Forelimb muscle (tissue), 1 donor: ENCODE measurements at regions not wholly inside any gene's neighbourhood (a gene's known extent, or its start where the extent isn't known, plus 50 kb on each side); places are given as distances from the start of the nearest gene placed in this dataset.
"Not testable (repeated sequence)": the region's sequence is repeated elsewhere in the genome, so short reads cannot be mapped to it uniquely, and the experiment has no call there.

Experiments
- DNase-seq: peaks from one replicate; pipeline ENCODE4 v3.0.0-alpha.2; 2013; ENCODE audit warnings: low read depth

DNA sequence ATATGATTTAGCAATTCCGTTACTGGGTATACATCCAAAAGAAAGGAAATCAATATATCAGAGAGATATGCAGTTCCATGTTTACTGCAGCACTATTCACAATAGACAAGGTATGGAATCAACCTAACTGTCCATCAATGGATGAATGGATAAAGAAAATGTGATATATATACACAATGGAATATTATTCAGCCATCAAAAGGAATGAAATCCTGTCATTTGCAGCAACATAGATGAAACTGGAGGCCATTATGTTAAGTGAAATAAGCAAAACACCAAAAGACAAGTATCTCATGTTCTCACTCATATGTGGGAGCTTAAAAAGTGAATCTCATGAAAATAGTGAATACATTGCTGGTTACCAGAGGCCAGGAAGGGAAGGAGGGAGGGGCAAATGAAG, 390.8 kb downstream of the ZFHX3 start:
- DNase-seq, result no peak

DNA sequence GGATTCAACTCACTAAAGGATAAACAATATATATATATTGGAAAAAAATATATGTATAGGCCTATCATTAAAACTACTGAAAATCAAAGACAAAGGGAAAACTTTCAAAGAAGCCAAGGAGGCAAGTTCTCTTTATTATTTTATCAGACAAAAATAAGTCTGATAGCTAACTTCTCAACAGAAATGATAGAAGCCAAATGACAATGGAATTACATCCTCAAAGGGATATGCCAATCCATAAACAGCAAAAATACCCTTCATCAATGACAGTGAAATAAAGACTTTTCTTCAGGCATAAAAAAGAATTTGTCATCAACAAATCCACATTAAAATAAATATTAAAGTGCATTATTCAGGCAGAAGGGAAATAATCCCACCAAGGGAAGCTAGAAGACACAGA, 393.4 kb downstream of the ZFHX3 start:
- DNase-seq, result no peak

DNA sequence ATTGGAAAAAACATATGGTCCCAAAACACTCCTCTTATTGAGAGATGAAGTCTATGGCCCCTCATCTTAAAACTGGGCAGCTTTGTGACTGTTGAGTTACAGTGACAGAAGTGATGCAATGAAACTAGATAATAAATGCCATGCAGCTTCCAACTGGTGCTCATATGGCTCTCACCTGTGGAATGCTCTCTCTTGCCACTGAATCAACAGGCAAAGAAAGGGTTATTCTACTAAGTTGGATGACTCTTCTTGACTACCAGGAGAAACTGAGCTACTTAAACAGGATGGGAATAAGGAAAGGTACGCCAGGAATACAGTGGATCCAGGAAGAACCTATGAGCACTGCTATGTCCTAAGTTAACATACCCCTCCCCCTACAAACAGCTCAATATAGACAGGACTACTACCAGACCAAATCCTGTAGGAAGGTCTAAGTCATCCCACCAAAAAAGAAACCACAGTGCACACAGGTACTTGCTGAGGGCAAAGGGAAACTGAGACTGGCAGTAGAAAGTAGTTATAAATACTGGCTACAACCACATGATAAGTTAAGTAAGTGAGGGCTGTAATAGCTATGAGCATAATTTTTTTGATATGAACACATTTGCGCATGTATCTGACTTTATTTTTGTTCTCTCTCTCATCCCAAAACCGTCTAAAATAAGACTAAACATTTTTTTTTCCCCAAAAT, 398.5 kb downstream of the ZFHX3 start:
- no peak for DNase-seq

DNA sequence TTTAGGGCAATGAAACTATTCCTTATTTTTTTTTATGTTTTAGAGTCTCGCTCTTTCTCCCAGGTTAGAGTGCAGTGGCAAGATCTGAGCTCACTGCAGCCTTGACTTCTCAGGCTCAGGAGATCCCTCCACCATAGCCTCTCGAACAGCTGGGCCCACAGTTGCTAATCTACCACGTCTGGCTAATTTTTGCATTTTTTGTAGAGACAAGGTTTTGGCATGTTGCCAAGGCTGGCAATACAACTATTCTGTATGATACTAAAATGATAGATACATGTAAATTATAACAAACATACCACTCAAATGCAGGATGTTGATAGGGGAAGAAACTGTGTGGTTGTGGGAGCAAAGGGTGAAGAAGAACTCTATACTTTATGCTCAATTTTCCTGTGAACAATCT, 401.3 kb downstream of the ZFHX3 start:
- DNase-seq, result no peak

DNA sequence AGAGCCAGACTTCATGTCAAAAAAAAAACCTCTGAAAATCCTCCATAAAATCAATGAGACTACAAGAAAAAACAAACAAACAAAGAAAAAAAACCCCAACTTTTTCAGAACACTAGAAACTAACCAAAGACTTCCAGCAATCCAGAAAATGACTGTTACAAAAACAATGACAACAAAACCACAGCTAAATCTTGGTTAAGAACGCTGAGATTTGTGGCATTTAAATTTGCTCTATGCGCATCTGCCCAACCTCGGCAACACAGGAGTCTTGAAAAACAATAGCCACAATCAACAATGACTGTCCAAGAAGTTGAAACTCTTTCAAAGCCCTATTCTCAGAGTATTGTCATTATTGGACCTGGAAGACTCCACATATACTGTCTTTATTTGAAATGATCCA, 402.4 kb downstream of the ZFHX3 start:
- no peak for DNase-seq

DNA sequence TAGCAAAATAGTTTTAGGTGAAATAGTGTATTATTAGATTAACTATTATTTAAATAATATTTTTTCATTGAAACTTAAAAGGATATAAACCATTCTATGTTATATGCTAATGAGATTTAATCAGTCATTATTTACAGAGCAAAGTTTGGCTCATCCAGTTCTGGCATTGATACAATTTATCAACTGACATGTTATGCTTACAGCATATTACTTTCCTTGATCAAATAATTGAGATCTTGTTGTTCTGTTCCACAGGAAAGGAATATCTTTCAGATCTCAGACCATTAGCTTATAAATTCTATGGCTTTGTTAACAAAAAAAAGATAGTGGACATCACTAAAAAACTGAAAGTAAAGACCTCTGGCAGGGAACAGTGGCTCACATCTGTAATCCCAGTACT, 403.0 kb downstream of the ZFHX3 start:
- no peak for DNase-seq

DNA sequence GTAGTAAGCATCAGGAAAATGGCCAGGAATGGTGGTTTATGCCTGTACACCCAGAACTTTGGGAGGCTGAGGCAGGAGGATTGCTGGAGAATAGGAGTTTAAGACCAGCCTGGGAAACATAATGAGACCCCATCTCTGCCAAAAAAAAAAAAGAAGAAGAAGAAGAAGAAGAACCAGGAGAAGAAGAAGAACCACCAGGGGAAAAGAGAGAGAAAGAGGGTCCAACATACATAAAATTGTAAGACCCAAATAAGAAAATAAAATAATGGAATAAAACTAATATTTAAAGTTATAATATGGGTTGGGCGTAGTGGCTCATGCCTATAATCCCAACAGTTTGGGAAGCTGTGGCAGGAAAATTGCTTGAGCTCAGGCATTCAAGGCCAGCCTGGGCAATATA, 408.4 kb downstream of the ZFHX3 start:
- no peak for DNase-seq

DNA sequence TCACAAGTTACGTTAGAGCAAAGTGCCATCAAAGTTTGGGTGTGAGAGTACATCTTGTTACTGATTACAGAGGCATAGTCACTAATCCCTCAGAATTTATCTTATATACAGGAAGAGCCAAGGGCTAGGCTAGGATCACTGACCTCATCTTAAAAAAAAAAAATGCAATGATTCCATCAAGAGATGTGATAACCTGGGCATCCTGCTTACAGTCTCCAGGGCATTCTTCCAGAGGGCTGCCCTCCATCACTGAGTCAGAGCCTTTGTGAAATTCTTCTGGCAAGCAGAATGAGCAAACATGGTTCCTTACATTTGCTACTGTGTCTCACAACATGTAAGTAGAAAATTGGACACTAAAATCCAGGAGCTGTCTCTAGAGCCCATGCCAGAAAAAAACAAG, 410.6 kb downstream of the ZFHX3 start:
- DNase-seq, result no peak

DNA sequence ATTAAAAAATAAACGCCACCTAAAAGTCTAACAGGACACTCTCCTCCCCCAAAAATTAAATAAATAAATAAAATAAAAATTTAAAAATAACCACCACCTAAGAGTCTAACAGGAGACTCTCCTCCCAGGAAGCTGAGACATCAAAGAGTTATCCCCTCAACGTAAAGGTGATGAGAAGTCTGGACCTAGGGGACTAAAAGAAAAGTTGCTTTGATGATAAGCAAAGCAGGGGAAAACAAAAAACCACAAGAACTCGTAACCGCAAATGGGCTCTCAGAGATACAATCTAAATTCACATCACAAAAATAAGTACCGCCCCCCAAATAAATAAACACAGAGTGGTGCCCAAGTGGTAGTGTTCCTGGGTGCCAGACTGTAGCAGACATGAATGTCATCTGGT, 412.2 kb downstream of the ZFHX3 start:
- no peak for DNase-seq

DNA sequence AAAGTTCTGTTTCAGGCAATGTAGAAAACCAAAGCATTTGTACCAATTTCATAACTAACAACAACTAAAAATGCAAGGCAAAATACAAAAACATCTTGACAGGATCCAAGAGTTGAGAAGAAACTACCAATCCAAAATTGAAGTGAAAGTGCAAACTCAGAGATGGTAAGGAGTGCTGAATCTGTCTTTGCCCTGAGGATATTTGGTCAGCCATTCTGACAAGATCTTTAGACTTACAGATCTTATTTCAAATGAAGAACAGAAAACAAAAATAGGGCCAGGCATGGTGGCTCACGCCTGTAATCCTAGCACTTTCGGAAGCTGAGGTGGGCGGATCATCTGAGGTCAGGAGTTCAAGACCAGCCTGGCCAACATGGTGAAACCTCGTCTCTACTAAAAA, 412.8 kb downstream of the ZFHX3 start:
- no peak for DNase-seq

DNA sequence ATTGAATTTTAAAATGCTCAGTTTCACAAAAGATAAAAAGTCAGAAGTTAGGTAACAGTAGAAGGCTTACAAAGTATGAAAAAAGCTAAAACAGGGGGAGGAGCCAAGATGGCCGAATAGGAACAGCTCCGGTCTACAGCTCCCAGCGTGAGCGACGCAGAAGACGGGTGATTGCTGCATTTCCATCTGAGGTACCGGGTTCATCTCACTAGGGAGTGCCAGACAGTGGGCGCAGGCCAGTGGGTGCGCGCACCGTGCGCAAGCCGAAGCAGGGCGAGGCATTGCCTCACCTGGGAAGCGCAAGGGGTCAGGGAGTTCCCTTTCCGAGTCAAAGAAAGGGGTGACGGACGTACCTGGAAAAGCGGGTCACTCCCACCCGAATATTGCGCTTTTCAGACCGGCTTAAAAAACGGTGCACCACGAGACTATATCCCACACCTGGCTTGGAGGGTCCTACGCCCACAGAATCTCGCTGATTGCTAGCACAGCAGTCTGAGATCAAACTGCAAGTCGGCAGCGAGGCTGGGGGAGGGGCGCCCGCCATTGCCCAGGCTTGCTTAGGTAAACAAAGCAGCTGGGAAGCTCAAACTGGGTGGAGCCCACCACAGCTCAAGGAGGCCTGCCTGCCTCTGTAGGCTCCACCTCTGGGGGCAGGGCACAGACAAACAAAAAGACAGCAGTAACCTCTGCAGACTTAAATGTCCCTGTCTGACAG, 420.6 kb downstream of the ZFHX3 start:
- not testable (repeated sequence) for DNase-seq

DNA sequence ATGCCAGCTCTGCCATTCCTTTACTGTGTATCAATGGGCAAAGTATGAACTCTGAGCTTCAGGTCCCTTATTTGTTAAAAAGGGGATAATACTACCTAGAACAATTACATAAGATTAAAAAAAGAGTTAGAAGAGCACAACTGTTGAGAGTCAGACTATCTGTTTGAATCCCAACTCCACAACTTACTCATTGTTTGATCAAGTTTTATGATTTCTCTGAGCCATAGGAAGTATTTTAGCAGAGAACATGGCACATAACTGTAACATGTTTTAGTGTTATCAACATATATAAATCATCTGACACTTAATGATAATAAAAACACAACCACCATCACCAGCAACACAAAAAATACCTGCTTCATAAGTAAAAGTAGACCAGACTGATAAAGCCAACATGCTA, 421.3 kb downstream of the ZFHX3 start:
- no peak for DNase-seq

DNA sequence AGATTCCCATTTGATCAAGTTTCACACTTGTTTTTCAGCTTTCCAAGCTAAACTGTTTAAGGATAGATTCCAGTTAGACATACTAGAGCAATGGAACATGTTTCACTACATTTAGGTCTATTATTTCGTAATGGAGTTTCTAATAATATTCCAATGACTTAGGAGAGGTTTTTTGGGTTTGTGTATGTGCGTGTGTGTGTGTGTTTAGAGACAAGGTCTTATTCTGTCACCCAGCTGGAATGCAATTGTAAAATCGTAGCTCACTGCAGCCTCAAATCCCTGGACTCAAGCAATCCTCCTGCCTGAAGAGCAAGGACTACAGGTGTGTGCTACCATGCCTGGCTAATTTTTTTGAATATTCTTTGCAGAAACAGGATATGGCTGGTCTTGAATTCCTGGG, 426.3 kb downstream of the ZFHX3 start:
- no peak for DNase-seq

DNA sequence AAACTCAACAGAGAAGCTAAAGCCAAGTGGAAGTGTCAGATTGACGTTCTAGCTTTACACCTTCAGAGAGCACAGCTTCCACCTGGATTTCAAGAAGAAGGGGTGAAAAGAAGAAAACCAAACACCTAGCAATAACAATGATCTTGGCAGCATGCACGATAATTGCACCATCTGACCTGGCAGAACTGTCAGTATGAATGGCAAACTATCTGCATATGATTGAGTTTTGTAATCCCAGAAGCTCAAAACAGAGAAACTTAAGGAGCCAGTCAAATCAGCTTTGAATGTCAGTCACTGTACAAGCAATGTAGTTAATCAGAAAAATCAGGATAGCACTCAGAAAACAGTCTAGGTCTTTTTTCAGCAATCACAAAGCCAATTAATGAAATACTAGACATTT, 427.1 kb downstream of the ZFHX3 start:
- no peak for DNase-seq

DNA sequence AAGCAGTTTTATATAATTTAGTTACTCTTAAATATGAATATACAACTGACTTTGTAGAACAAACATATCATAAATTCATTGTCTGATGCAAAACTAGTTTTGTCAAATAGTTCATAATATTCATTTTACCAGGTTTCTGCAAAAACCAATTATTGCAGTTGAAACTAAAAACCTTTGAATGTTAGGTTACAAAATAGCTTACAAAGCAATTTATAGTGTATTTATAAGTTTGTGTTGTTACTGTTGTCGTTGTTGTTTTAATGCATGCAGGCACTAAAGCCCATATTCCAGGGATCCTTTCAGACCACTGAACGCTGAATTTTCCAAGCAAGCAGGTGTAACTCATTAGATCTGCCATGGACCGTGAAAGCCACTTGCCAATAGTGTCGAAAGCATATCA, 427.6 kb downstream of the ZFHX3 start:
- DNase-seq, result no peak

DNA sequence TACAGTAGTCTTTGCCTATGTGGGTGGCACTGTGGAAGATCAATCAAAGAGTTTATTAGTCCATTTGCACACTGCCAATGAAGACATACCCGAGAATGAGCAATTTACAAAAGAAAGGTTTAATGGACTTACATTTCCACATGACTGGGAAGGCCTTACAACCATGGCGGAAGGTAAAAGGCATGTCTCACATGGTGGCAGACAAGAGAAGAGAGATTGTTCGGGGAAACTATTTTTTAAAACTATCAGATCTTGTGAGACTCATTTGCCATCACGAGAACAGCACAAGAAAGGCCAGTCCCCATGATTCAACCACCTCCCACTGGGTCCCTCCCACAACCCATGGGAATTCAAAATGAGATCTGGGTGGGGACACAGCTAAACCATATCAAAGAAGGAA, 432.1 kb downstream of the ZFHX3 start:
- no peak for DNase-seq

DNA sequence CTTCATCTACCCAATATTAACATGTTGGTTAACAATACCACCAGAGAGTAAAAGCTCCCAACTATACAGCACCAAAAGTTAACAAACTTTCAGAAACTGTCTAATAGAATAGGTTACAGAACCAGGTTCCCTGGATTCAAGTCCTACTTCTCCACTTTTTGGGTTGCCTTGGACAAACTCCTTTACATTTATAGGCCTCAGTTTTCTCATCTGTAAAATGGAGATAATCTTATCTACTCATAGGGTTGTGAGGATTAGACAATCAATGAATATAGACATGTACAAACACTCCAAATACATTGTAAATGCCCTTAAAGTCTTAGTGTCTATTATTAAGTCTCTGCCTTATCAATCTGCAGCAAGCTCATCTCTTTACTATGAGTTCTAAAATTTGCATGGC, 435.2 kb downstream of the ZFHX3 start:
- DNase-seq, result no peak

DNA sequence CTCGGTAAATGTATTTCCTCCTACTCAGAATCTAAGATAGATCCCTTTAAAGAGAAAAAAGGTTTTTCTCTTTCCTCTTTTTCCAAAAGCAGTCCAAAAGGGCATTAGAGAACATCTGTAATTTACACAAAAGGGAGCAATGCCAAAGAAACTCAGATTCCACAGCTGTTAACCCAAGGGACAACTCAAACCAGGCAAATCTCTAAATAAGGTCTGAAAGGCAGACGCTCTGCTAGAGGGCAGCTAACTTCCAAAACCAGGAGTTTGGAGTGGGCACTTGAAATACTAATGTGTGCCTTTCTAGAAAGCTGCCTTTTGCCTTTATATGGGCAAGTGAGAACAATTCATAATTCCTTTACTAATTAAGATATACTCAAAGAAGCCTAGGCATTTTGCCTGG, 435.7 kb downstream of the ZFHX3 start:
- DNase-seq, result peak; percentile 59

DNA sequence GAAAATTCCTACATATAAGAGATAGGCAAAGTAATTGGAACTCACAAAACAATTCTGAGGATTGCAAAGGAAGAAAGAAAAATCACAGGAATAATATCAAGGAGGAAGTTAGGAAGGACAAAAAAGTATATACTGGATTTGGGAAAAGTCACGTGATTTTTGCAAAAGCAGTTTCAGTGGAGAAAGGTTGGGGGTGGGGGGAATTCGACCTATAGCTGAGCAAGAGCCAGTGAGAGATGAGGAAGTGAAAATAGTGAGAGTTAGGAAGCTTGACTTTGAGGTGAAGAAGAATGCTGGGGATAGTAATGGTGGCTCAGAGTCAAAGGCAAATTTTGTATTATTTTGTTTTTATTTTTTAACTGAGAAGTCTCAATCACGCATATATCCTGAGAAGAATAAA, 438.0 kb upstream of the PMFBP1 start:
- DNase-seq, result no peak

DNA sequence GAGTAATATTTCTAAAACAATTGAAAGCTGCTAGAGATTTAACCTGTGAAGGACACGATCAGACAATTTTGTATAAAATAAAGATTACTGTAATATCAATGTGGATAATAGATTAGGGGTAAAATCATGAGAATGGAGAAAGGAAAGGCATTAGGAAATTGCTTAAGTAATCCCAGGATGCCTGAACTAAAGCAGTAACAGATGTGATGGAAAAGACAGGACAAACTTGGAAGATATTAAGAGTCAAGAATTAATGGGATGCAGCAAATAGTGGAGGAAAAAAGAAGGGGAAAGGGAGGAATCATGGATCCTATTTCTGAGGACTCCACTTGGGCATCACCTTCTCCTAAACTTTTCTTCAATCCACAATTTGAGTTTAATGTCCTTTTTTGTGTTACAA, 437.1 kb upstream of the PMFBP1 start:
- DNase-seq, result no peak

DNA sequence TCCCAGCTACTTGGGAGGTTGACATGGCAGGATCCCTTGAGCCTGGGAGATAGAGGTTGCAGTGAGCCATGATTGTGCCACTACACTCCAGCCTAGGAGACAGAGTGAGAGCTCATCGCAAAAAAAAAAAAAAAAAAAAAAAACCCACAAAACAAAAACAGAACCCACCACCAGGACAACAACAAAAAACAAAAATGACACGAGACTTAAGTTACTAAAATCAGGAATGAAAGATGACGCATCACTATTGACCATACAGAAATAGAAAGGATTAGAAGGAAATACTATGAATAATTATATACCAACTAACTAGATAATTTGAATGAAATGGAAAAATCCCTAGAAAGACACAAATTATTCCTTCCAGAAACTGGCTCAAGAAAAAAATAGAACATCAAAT, 432.4 kb upstream of the PMFBP1 start:
- DNase-seq, result no peak

DNA sequence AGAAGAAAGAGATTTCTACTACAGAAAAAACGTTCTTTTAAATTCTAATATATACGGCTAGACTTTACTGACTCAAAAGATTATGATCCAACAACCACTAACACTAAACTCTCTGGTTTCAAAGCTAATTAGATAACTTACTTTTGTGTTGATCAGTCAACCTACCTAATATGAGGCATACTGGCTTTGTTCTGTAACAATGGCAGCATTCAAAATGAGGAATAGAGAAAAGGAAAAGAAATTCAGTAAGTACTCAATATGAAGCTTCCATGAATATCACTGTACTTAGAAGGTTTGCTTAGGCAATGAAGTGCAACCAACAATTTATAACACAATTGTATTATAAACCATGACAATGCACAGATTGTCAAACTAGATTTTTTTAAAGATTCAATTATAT, 430.5 kb upstream of the PMFBP1 start:
- no peak for DNase-seq

DNA sequence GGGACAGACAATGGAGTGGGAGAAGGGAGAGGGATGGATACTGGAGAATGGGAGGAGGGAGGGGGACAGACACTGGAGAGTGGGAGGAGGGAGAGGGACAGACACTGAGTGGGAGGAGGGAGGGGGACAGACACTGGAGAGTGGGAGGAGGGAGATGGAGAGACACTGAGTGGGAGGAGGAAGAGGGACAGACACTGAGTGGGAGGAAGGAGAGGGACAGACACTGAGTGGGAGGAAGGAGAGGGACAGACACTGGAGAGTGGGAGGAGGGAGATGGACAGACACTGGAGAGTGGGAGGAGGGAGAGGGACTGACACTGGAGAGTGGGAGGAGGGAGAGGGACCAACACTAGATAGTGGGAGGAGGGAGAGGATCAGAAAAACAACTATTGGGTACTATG, 426.7 kb upstream of the PMFBP1 start:
- DNase-seq, result no peak

DNA sequence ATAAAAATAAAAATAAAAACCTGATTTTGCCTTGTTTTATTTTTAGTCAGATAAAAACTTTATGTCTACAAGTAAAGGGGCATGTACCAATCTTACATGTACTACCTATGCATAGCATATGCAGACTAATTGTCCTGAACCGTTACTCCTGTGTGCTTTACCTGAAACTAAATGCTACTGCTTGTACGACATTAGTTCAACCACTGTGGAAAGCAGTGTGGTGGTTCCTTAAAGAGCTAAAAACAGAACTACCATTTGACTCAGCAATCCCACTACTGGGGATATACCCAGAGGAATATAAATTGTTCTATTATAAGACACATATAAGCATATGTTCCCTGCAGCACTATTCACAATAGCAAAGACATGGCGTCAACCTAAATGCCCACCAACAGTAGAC, 426.0 kb upstream of the PMFBP1 start:
- no peak for DNase-seq
